Lung microvascular endothelial cell (primary cell): ENCODE measurements at regions not wholly inside any gene's neighbourhood (a gene's known extent, or its start where the extent isn't known, plus 50 kb on each side); places are given as distances from the start of the nearest gene placed in this dataset.

Experiments used
- DNase-seq, 2 donors: peaks; one replicate each; pipeline versions ENCODE4 v3.0.0 to v3.0.0-alpha.2; 2010; ENCODE audit warnings: low read depth in 2 of 2

DNA sequence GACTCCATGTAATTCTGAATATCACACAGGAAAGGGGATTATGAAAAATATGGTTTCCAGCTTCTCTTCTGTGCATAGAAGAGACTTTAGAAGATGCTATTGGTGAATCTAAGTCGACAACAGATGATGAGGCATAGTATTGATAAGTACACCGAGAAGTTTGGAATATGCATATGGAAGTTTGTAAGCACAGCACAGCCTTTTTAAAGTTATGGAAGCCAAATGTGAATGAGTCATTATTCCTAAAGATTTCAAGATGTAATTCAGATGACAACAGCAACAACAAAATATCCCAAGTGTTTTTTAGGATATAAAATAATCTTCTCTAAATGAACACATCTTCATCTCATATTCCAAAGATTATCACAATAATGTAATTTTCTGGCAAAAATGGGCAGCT, 1723.3 kb downstream of the EFNA5 start:
- no peak for DNase-seq

DNA sequence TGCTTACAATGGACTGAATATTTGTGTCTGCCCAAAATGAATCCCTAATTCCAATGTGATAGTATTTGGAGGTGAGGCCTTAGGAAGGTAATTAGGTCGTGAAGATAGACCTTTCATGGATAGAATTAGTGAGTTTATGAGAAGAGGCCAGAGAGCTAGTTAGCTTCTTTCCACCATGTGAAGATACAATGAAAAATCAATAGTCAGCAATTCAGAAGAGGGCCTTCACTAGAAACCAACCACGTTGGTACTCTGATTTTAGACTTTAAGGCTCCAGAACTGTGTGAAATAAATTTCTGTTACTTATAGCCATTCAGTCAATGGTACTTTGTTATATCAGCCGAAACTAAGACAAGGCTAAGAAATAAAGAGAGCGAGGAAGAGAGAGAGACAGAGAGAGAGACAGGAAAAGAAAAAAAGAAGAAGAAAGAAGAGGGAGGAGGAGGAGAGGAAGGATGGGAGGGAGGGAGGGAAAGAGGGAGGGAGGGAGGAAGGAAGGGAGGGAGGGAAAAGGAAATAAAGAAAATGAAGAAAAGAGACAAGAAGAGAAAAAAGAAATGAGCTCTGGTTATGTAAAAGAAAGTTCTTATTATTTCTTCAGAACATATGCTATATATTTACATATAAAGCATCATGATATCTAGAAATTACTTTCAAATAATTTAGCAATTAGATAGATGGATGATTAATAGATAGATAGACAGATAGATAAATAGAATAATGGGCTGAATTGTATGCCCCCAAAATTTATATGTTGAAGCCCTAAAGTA, 1725.3 kb downstream of the EFNA5 start:
- no peak for DNase-seq

DNA sequence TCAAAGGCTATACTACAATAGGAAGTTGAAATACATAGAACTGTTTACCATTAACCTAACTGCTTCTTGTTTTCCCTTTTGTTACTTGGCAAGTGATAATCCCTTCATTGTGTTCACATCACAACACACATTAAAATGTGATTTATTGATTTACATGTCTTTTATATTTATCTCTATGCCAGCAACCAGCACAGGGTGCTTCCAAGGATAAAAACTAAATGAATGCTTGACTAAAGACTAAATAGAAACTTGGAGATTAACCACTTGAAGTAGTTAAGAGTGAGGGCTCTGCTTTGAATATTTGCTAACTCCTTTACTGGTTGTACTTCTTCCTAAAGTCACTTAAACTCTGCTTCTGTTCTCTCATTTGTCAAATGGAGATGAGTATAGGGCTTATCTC, 1730.6 kb downstream of the EFNA5 start:
- no peak for DNase-seq

DNA sequence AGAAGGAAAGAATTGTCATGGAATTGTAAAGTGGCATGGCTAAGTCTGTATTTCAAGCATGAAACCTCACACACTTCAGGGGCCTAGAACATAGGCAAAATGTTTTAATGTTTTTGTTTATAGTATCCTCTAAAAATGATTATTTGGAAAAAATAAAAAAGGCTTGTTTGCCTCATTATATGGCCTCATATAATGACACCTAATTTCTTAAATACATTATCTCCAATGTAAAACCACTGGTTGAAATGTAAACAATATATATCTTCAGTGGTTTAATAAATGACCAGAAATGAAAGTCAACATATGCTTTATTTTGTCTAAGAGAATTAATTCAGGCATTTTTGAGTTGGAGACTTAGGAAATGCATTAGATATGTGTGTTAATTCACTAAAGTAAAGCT, 1736.6 kb downstream of the EFNA5 start:
- DNase-seq = no peak

DNA sequence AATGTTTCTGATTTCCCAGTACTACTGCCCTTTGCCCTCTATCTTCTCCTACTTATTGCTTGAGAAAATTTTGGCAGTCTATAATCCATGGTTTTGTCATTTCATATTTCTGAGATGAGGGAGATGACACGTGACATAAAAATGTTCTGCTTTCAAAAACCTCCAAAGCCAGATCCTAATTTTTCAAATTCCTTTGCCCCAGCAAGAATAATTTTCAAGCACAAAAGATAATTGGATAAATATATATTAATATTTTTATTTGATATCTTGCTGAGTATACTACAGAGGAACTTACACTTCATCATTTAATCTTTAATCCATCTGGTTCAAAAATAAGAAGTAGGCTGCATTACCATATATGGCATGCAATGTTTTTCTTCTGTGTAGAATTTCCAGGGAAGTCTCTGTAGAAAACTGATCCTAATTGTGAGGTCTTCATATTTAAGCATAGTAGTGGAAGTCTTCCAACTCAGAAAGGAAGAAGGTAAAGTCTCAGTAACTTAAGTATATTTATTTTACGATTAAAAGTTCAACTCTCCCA, 1738.8 kb downstream of the EFNA5 start:
- no peak for DNase-seq

DNA sequence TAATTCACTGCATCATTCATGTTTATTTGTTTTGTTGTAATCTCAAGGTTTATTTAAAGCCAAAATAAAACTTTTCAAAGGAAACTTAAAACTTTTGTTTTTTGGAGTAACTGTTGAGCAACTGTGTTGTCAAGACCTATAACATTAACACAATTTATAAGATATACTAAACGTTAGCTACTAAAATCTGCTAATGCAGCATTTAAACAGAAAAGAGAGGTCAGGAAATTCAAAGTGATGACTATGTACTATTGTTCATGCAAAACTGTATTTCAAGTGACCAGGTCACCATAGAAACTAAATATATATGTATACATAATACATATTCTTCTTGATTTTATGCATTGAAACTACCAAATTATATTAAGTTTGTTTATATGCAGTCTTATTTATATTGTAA, 1740.9 kb downstream of the EFNA5 start:
- no peak for DNase-seq

DNA sequence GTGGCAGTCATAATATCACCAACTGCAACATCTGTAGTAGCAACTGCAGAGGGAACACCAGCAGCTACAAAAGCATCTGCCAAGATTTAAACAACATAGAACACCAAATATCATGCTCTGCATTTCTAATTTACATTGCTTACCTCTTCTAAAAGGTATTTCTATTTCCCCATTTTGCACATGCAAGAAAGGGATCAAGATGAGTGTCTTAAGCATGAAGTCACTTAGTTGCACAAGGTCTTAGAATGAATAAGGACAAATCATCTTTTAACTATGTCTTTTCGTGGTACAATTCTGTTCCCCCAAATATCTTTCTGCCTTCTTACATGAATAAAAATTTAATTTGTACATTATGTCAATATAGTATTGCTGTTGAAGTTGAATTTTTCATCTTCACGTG, 1746.4 kb downstream of the EFNA5 start:
- no peak for DNase-seq

DNA sequence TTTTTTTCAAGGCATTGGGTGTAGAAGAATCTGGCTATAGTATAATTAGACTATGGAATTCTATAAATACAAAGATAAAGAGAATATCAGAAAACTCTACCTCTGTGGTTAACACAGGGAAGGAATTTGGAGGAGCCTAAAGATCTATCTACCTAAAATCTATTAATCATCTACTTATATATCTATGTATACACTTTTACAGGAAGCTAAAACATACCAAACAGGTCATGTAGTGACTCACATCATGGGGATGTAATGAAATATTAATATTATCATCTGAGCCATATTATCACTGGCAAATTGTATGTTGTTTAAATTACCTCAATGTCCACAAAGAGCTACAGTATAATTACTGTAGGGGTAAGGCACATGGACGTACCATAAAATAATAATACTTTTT, 1748.2 kb downstream of the EFNA5 start:
- DNase-seq = no peak

DNA sequence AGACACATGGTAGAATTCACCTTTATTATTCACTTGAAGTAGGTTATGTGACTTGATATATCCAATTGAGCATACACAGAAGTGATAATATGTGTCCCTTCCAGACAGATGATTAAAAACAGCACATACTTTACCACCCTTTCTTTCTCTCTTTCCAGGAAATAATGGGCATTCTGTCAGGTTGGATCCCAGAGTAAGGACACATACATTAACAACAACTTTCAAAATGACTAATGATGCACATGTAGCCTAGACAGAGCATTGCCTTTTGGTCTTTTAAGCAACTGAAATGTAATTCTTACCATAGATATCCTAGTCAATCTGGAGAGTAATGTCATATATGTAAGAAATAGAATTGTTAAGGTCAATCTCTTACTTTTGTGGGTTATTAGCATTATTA, 1748.7 kb downstream of the EFNA5 start:
- DNase-seq = no peak

DNA sequence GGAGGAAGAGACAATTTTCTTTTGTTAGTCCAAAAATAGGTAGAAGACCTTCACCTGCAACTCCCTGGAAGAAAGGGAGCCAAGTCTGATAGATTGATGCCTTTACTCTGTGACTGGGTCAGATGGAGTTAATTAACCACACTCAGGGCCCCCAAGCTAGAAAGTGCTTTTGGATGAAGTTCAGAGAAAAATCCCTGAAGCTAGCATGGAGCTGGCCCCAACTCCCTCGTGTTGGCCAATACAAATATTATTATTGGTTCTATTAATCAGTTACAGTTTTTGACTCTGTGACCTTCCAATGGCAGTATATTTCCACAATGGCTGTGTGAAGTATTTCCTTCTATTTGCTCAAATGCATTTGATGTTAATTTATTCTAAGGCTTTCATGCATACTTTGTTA, 1753.5 kb downstream of the EFNA5 start:
- DNase-seq = no peak

DNA sequence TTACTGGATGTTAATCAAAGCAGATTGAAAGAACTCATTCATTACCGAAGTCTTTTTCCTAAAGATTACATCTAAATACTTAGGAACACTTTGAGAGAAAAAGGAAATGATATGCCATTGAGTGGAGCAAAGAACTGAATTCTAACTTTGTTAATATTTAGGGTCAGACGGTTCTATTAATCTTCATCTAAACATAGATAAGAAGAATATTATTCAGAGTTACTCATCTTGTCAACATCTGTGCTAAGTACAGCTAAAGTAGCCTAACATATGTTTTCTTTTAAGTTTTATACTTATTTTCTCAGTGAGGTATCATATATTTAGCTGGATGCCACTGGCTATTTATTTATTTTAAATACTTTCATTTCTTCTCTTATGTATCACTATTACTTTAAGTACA, 1763.7 kb downstream of the EFNA5 start:
- DNase-seq = no peak

DNA sequence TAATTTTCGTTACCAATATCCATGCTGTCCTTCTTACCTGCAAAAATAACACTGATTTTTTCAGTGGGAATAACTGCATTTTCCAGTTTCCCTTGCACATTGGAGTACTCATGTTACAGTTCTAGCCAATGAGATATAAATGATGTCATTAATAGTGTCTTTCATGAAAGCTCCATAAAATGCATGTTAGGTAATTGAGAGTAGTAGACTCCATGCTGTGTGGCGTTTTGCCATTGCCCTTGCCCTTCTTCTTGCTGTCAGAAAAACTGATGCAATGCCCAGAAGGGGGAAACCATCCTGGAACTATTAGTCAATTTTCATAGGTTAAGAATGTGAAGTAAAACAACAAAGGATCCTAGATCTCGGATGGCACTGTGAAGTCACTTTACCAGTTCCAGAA, 1765.3 kb downstream of the EFNA5 start:
- no peak for DNase-seq

DNA sequence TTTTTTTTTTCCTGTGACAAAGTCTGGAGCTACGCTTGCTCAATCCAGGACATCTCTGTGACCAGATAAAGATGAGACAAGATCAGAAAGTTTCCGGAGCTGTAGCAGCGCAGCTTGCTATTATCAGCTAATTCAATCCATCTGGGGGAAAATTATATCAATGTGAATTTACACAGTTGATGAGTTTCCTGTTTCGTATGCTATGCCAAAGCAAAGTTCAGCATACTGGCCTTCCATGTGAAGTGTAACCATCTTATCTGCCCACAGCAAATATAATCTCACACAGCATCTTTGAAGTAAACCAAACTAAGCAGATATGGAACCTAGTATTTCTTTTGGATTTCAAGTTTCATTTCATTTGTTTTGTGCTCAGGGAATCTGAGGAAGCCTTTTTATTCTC, 1767.7 kb downstream of the EFNA5 start:
- DNase-seq = no peak

DNA sequence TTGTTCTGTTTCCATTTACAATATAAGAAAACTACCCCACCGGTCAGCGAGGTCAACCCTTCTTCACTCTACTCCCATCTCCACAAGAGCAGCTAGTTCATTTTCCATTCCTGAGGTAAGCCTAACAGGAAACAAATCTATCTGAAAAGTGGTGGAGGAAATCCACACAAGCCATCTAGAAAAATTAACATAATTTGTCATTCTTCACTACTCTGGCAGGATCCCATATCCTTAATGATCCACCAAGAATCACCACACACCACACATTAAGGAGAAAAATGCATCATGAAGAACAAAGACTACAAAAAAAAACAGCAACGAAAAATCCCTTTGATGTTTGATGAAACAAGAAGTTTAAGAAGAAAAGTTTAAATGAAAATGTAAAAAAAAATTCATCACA, 1771.0 kb downstream of the EFNA5 start:
- DNase-seq = no peak

DNA sequence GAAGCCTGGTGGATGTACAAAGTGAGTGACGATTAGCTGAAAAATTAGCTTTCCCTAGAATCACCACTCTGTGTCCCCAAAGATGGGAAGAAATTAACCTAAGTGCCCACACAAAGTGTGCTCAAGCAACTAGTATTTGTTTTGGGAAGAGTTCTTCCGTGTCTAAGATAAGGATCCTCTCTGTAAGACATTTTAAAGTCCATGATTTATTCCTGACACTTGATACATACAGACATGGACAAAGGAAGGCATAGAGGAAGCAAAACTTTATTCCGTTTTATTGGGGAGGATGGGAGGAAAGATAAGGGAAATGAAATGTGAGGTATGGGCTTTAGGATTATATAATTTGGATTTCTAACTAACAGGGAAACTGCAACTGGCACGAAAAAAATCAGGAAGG, 1772.6 kb downstream of the EFNA5 start:
- DNase-seq = no peak

DNA sequence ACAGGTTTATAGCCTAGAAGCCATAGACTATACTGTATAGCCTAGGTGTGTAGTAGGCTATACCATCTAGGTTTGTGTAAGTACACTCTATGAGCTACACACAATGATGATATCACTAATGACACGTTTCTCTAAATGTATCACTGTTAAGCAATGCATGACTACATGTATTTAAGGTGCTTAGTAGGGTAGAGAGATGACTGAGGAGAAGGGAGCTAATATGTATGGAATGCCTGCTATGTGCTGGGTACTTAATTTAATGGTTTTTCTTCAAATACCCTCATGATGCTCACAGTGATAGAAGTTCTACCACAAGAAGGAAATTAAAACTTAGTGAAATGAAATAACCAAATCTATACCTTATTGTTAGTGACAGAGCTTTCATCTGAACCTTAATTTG, 1785.5 kb downstream of the EFNA5 start:
- no peak for DNase-seq

DNA sequence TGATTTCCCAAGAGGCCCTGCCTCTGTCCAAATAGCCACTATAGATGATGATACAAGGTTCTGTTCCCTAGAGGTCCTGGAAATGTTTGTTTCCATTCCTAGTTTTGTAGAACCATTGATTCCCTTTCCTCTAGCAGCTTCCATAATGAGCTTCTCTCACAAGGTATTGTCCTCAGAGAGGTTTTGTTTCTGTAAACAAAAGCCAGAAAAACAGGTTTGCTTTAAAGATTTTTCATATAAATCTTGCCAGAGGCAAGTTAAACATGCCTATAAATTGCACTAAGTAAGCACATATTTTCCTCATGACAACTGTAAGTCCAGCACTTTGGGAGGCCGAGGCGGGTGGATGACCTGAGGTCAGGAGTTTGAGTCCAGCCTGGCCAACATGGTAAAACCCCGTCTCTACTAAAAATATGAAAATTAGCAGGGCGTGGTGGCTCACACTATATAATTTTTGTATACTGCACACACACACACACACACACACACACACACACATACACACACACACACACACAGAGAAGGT, 1787.7 kb downstream of the EFNA5 start:
- no peak for DNase-seq

DNA sequence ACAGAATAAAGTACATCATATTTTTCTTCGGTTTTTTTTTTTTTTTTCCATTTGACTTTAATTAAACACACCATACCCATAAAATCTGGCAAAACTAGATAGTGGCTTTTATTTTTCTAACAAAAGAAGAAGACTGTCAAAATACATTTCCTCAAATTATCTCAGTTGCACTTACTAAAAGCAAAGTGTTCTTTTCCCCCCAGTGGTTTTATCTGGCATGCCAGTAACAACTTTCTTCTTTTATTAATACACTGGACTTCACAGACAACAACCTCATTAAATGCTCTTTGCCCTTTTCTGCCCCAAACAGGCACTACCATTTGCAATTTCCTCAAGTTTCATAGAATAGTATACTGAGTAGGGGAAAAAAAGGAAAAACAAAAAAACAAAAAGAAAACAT, 1792.3 kb downstream of the EFNA5 start:
- no peak for DNase-seq

DNA sequence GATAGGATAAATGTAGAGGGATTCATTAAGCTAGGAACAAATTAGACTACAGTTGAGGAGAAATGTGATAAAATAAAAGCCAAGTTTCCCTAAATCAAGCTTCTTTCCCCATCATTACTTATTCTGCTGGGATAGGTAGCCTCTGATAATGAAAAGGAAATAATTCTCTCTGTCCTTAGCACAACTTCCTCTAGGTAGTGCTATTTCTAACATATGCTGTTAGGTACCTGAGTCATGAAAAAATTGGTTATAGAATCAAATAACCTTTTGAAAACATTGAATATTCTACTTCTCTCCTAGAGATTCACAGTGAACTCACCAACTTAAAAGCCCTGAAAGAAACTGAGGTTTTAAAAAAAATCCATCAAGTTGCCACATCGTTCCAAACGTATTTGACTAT, 1793.1 kb downstream of the EFNA5 start:
- DNase-seq = no peak

DNA sequence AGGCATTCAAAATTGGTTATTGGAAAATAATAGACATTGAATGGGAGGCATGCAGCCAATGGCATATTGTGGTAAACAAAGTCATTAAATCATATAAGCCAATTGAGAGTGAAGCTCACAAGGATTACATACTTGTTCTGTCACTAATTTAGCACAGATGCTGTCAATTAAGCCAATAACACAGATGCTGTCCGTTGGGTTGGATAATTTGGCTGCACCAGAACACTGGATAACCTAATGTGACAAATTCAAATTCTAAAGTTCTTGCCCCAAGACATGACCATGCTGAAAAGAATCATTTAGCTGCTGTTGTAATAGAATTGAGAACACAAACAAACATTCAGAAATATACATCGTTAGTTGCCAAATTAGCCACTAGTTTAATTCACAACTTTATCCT, 1796.4 kb downstream of the EFNA5 start:
- DNase-seq = no peak

DNA sequence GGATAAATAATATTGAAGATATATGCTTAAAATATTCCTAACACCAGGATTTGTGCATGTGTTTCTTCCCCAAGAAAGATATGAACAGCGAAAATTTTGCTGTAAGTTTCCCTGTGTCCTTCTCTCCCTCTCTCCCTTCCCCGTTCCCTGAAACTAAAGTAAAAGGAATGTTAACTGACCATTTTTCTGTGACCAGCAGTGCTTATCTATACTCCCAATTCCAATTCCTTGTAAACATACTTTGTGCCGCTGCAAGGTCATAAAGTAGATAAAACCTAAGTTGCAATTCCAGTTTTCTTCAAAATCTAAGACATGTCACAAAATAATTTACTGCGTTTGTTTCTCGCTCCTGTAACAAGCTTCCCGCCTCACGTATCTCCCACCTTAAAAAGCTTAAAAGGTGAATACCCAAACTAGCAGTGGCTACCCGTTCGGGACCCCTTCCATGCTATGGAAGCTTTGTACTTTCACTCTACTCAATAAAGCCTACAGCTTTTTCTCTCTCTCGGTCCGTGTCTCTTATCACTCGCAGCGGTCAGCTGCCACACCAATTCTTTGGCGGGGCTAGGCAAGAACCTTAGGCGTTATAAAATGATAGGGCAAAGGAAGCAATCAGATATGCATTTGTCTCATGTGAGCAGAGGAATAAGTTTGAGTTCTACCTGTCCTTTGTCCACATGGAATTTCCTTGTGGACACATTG, 1798.0 kb downstream of the EFNA5 start:
- DNase-seq = no peak

DNA sequence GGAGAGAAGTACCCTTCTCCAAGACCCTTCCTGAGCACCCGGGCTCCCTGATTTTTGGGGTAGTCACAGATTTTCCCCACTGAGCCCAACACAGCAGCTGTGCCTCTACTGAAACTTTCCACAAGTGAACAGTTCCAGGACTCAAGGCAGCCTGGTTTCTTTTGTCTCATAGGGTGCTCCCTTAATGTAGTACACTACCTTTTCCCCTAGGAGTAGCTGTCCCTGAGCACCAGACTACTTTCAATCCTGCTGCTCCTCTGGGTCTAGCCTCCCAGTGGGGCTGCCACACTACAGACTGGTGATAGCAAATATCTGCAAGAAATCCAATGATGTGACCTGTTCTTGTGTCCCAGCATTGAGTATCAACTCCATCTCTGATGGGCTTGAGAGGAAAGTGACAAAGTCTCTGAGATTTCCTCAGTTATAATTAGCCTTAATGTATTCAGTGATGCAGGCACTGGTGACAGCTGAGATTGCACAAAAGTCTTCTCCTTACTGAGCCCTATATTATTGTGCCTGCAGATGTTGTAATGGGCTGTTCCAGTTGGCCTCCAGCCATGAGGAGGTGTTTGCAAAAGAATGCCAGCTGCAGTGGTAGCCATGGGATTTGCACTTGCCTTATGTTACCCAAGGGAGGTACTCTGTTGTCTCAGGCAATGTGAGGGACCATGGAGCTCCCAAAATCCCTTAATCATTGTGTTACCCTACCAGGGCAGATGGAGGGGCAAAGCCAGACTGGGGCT, 1802.5 kb downstream of the EFNA5 start:
- no peak for DNase-seq
